H9 (cell line): ENCODE measurements at regions not wholly inside any gene's neighbourhood (a gene's known extent, or its start where the extent isn't known, plus 50 kb on each side); places are given as distances from the start of the nearest gene placed in this dataset.

Source experiments
- DNase-seq: peaks from one replicate; pipeline ENCODE4 v3.0.0-alpha.2; 2017
- H2AFZ ChIP-seq: one replicate; pipeline ENCODE4 v1.6.1; 2013; ENCODE audit warnings: mild to moderate bottlenecking, low read length, control low read depth, moderate library complexity
- H2AK5ac ChIP-seq: 2 replicates; pipeline ENCODE4 v1.6.1; 2013; ENCODE audit warnings: low read length, control low read depth, mixed read lengths; ENCODE audit not compliant: insufficient read length
- H2BK120ac ChIP-seq: one replicate; pipeline ENCODE4 v1.6.1; 2013; ENCODE audit warnings: low read depth, mild to moderate bottlenecking, low read length, control low read depth, inconsistent platforms; ENCODE audit not compliant: poor library complexity, severe bottlenecking
- H2BK12ac ChIP-seq: 2 replicates; pipeline ENCODE4 v1.6.1; 2013; ENCODE audit warnings: low read length, control low read depth, mixed read lengths, low read depth; ENCODE audit not compliant: insufficient read length
- H2BK15ac ChIP-seq: 2 replicates; pipeline ENCODE4 v1.6.1; 2013; ENCODE audit warnings: low read depth, low read length, control low read depth
- H2BK20ac ChIP-seq: one replicate; pipeline ENCODE4 v1.6.1; 2013; ENCODE audit warnings: low read depth, mild to moderate bottlenecking, low read length, control low read depth, inconsistent platforms; ENCODE audit not compliant: poor library complexity, severe bottlenecking
- H2BK5ac ChIP-seq: 2 replicates; pipeline ENCODE4 v1.6.1; 2013; ENCODE audit warnings: low read length, control low read depth, mixed read lengths; ENCODE audit not compliant: insufficient read length
- H3K14ac ChIP-seq: 2 replicates; pipeline ENCODE4 v1.6.1; 2013; ENCODE audit warnings: low read length, control low read depth; ENCODE audit not compliant: insufficient read depth
- H3K18ac ChIP-seq: 2 replicates; pipeline ENCODE4 v1.6.1; 2013; ENCODE audit warnings: low read depth, mild to moderate bottlenecking, mixed read lengths, low read length, control low read depth; ENCODE audit not compliant: insufficient read length
- H3K23ac ChIP-seq: 2 replicates; pipeline ENCODE4 v1.6.1; 2013; ENCODE audit warnings: low read length, control low read depth, mixed read lengths, low read depth; ENCODE audit not compliant: insufficient read length
- H3K23me2 ChIP-seq: 2 replicates; pipeline ENCODE4 v1.6.1; 2013; ENCODE audit warnings: low read depth, mild to moderate bottlenecking, mixed read lengths, low read length, control low read depth; ENCODE audit not compliant: insufficient read length, poor library complexity, severe bottlenecking
- H3K27ac ChIP-seq: 2 replicates; pipeline ENCODE4 v1.5.1; 2013; ENCODE audit warnings: low read length, control low read depth, mixed read lengths, low read depth; ENCODE audit not compliant: insufficient read length
- H3K27me3 ChIP-seq: 2 replicates; pipeline ENCODE4 v1.6.1; 2013; ENCODE audit warnings: low read length, control low read depth, inconsistent platforms; ENCODE audit not compliant: insufficient read depth
- H3K4ac ChIP-seq: 2 replicates; pipeline ENCODE4 v1.6.1; 2013; ENCODE audit warnings: low read depth, mild to moderate bottlenecking, control low read depth, inconsistent platforms, low read length, moderate library complexity
- H3K4me1 ChIP-seq: 2 replicates; pipeline ENCODE4 v1.6.1; 2013; ENCODE audit warnings: low read length, control low read depth, inconsistent platforms; ENCODE audit not compliant: insufficient read depth
- H3K4me2 ChIP-seq: 2 replicates; pipeline ENCODE4 v1.6.1; 2013; ENCODE audit warnings: low read length, control low read depth, mixed read lengths; ENCODE audit not compliant: insufficient read length, insufficient read depth
- H3K56ac ChIP-seq: 2 replicates; pipeline ENCODE4 v1.6.1; 2013; ENCODE audit warnings: low read depth, mild to moderate bottlenecking, mixed read lengths, low read length, control low read depth; ENCODE audit not compliant: insufficient read length
- H3K79me1 ChIP-seq: 2 replicates; pipeline ENCODE4 v1.6.1; 2013; ENCODE audit warnings: low read depth, mild to moderate bottlenecking, moderate library complexity, low read length, control low read depth, inconsistent platforms; ENCODE audit not compliant: insufficient read depth, poor library complexity, severe bottlenecking
- H3K79me2 ChIP-seq: 2 replicates; pipeline ENCODE4 v1.6.1; 2013; ENCODE audit warnings: low read length, control low read depth, inconsistent platforms; ENCODE audit not compliant: insufficient read depth
- H3K9ac ChIP-seq: 2 replicates; pipeline ENCODE4 v1.6.1; 2013; ENCODE audit warnings: low read length, control low read depth, mixed read lengths; ENCODE audit not compliant: insufficient read length; ENCODE audit errors: extremely low read depth
- H3K9me3 ChIP-seq: one replicate; pipeline ENCODE4 v1.6.1; 2013; ENCODE audit warnings: low read depth, low read length, inconsistent platforms; ENCODE audit not compliant: control insufficient read depth
- H3T11ph ChIP-seq: one replicate; pipeline ENCODE4 v1.6.1; 2013; ENCODE audit warnings: mild to moderate bottlenecking, low read length, control low read depth, inconsistent platforms
- H4K20me1 ChIP-seq: one replicate; pipeline ENCODE4 v1.6.1; 2013; ENCODE audit not compliant: control insufficient read depth, insufficient read length, insufficient read depth
- H4K5ac ChIP-seq: 2 replicates; pipeline ENCODE4 v1.6.1; 2013; ENCODE audit warnings: low read depth, mild to moderate bottlenecking, mixed read lengths, low read length, control low read depth; ENCODE audit not compliant: insufficient read length
- H4K8ac ChIP-seq: replicated peaks from 2 replicates; pipeline ENCODE4 v1.6.1; 2013; ENCODE audit warnings: low read length, control low read depth, mixed read lengths, low read depth; ENCODE audit not compliant: insufficient read length
- H4K91ac ChIP-seq: 2 replicates; pipeline ENCODE4 v1.6.1; 2013; ENCODE audit warnings: low read depth, mild to moderate bottlenecking, moderate library complexity, mixed read lengths, low read length, control low read depth; ENCODE audit not compliant: insufficient read length
- H3K27ac Mint-ChIP-seq, 3 experiments: 2 replicates in 2 of 3; 3 replicates in 1 of 3; pipeline ENCODE4 v1.8.0; 2020 to 2021; ENCODE audit warnings: mixed read lengths in 3 of 3, mild to moderate bottlenecking in 1 of 3, moderate library complexity in 1 of 3
- H3K27me3 Mint-ChIP-seq: 2 replicates; pipeline ENCODE4 v1.8.0; 2021; ENCODE audit warnings: low read depth, mild to moderate bottlenecking, moderate library complexity, mixed read lengths
- H3K36me3 Mint-ChIP-seq, 3 experiments: 2 replicates in 2 of 3; 3 replicates in 1 of 3; pipeline ENCODE4 v1.8.0; 2020 to 2021; ENCODE audit warnings: low read depth in 3 of 3, mixed read lengths in 3 of 3; ENCODE audit not compliant: insufficient read depth in 1 of 3
- H3K4me1 Mint-ChIP-seq, 2 experiments: 2 replicates each; pipeline ENCODE4 v1.8.0; 2020; ENCODE audit warnings: mixed read lengths in 2 of 2
- H3K4me3 Mint-ChIP-seq, 2 experiments: 2 replicates in 1 of 2; 3 replicates in 1 of 2; pipeline ENCODE4 v1.8.0; 2020 to 2021; ENCODE audit warnings: mild to moderate bottlenecking in 2 of 2, mixed read lengths in 2 of 2, moderate library complexity in 1 of 2
- H3K9me3 Mint-ChIP-seq, 2 experiments: 2 replicates in 1 of 2; 3 replicates in 1 of 2; pipeline ENCODE4 v1.8.0; 2020; ENCODE audit warnings: mild to moderate bottlenecking in 2 of 2, mixed read lengths in 2 of 2, moderate library complexity in 1 of 2
- WGBS: extraction: QIAGEN DNeasy Blood & Tissue Kit; methylation state at CpG from one replicate; pipeline ENCODE4 v1.1.7; 2013; ENCODE audit warnings: missing lambda C conversion rate, low lambda C conversion rate, mixed read lengths; ENCODE audit not compliant: insufficient read length; ENCODE audit errors: extremely low coverage; 5-methylcytosine and 5-hydroxymethylcytosine counted together
- TF ChIP-seq, protein P1 (sequence below): fragments of 200-600 bp; sonication (generic); conservative IDR thresholded peaks from 3 replicates; pipeline ENCODE4 v1.8.0; 2021; ENCODE audit warnings: antibody characterized with exemption, mild to moderate bottlenecking

DNA sequence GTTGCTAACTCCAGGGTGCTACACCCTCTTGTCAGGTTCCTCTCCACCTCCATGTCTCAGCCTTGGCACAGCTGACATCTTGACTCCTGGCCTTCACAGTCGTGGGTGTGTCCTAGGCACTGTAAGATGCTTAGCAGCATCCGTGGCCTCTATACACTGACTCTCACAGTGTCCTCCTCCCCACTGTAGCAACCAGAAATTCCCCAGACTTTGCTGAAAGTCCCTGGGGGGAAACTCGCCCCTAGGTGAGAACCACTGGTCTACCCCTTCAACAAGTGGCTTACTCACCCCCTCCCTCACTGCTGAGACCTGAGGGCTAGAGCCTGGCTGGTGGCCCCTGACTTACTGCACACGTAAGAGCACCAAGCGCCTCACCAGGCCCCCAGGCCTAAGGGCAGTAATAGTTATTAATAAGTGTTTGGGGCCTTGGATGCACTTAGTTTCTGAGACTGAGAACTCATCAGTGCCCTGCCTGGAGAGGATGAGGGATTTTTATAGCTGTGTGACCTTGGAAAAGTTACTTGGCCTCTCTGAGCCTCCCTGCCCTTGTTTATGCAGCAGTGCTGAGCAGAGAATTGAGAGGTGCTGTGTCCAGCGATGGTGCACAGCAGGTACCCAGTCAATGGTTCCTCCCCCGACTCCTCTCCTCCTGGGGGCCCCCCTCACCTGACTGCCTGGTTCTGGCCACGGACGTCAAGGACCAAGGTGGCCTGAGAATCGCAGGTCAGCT lies 67.1 kb downstream of the RMI2 start:
- Histone ChIP-seq H4K8ac (no peak overlapping the region), H3K23me2 (no peaks in the 10 kb centered on the region), H3K4ac (no peak overlapping the region), H3K27ac (no peak overlapping the region), H2BK20ac (no peak overlapping the region), H2AK5ac (no peak overlapping the region), H3K9me3 (no peaks in the 10 kb centered on the region), H2BK120ac (no peak overlapping the region), H2BK12ac (no peak overlapping the region), H4K20me1 (no peaks in the 10 kb centered on the region), H3K79me2 (no peaks in the 10 kb centered on the region), H3K23ac (no peak overlapping the region), H4K91ac (no peak overlapping the region), H4K5ac (no peak overlapping the region), H3K4me1 (peaks cover 2% of the 10 kb centered on the region; the same call in 1 of the 2 replicates), H2AFZ (no peak overlapping the region), H2BK5ac (no peak overlapping the region), H3T11ph (no peak overlapping the region), H3K9ac (no peak overlapping the region), H2BK15ac (no peak overlapping the region), H3K14ac (no peak overlapping the region; the same call in 1 of the 2 replicates), H3K18ac (no peak overlapping the region), H3K27me3 (no peaks in the 10 kb centered on the region), H3K56ac (no peak overlapping the region), H3K4me2 (no peak overlapping the region), H3K79me1 (no peaks in the 10 kb centered on the region)
- no peak overlapping the region for H3K4me3 Mint-ChIP-seq
- no CpG with 5 or more reads among the region's 10 CpGs for WGBS
- H3K9me3 Mint-ChIP-seq, result no peaks in the 10 kb centered on the region; a peak in 1 of 5 replicates
- no peak for DNase-seq
- TF ChIP-seq, protein P1, sequence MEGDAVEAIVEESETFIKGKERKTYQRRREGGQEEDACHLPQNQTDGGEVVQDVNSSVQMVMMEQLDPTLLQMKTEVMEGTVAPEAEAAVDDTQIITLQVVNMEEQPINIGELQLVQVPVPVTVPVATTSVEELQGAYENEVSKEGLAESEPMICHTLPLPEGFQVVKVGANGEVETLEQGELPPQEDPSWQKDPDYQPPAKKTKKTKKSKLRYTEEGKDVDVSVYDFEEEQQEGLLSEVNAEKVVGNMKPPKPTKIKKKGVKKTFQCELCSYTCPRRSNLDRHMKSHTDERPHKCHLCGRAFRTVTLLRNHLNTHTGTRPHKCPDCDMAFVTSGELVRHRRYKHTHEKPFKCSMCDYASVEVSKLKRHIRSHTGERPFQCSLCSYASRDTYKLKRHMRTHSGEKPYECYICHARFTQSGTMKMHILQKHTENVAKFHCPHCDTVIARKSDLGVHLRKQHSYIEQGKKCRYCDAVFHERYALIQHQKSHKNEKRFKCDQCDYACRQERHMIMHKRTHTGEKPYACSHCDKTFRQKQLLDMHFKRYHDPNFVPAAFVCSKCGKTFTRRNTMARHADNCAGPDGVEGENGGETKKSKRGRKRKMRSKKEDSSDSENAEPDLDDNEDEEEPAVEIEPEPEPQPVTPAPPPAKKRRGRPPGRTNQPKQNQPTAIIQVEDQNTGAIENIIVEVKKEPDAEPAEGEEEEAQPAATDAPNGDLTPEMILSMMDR, result no peak
- no peak overlapping the region for H3K27ac Mint-ChIP-seq
- peaks cover 14 to 17% of the 10 kb centered on the region in 2 experiments for H3K4me1 Mint-ChIP-seq
- H3K27me3 Mint-ChIP-seq, result peaks cover 5% of the 10 kb centered on the region
- no peaks in the 10 kb centered on the region for H3K36me3 Mint-ChIP-seq
